SK-N-SH (cell line): ENCODE measurements at regions not wholly inside any gene's neighbourhood (a gene's known extent, or its start where the extent isn't known, plus 50 kb on each side); places are given as distances from the start of the nearest gene placed in this dataset.

Source experiments
- CTCF ChIP-seq: fragments of 200-600 bp; sonication (generic); IDR thresholded peaks from 2 replicates; pipeline ENCODE4 v1.6.1; 2017; ENCODE audit warnings: antibody characterized with exemption, mild to moderate bottlenecking, moderate library complexity
- ELF1 ChIP-seq: IDR thresholded peaks from 2 replicates; pipeline ENCODE4 v1.4.0; 2012
- EP300 ChIP-seq, 2 experiments: IDR thresholded peaks; 2 replicates each; pipeline versions ENCODE4 v1.4.0 to v1.6.1; 2012; ENCODE audit warnings: borderline replicate concordance in 1 of 2, low read depth in 1 of 2, low read length in 1 of 2
- NRF1 ChIP-seq: IDR thresholded peaks from 2 replicates; pipeline ENCODE4 v1.6.1; 2012; ENCODE audit warnings: low read depth, mild to moderate bottlenecking, low read length
- POLR2AphosphoS5 ChIP-seq: IDR thresholded peaks from 2 replicates; pipeline ENCODE4 v1.6.1; 2012; ENCODE audit warnings: low read depth, low read length
- RAD21 ChIP-seq: IDR thresholded peaks from 2 replicates; pipeline ENCODE4 v1.6.1; 2012; ENCODE audit warnings: mild to moderate bottlenecking, low read length
- REST ChIP-seq: IDR thresholded peaks from 2 replicates; pipeline ENCODE4 v1.6.1; 2012; ENCODE audit warnings: mild to moderate bottlenecking, low read depth, low read length, moderate library complexity
- RXRA ChIP-seq: IDR thresholded peaks from 2 replicates; pipeline ENCODE4 v1.4.0; 2012; ENCODE audit warnings: low read depth, mild to moderate bottlenecking, borderline replicate concordance
- TEAD4 ChIP-seq: IDR thresholded peaks from 2 replicates; pipeline ENCODE4 v1.4.0; 2012; ENCODE audit warnings: mild to moderate bottlenecking, borderline replicate concordance; ENCODE audit not compliant: insufficient read depth
- USF1 ChIP-seq: IDR thresholded peaks from 2 replicates; pipeline ENCODE4 v1.4.0; 2012; ENCODE audit warnings: low read depth, borderline replicate concordance
- USF2 ChIP-seq: fragments of 150-350 bp; IDR thresholded peaks from 2 replicates; pipeline ENCODE4 v1.6.1; 2017; ENCODE audit warnings: antibody characterized with exemption, low read length, low read depth, borderline replicate concordance
- YY1 ChIP-seq: IDR thresholded peaks from 2 replicates; pipeline ENCODE4 v1.4.0; 2012; ENCODE audit warnings: low read depth, mild to moderate bottlenecking

DNA sequence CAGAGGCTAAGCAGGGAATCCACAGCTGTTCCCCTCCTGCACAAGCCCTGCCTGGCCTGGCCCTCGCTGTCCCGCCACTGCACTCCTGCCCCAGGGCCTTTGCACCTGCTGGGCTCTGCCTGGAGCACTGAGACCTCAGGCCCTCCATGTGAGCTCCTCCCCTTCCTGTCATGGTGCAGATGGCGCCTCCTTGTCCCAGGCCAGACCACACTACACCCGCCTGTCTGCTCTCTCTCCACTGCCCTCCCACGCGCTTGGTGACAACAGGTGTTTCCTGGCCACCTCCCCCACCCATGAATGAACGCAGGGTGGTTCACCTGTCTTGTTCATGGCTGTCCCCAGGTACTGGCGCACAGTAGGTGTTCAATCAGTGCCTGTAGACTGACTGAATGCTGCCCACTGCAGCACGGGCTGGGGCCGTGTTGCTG is 82.9 kb downstream of the NCOR2 start:
- TF ChIP-seq RXRA (no peak), ELF1 (no peak), CTCF (no peak), USF2 (no peak), YY1 (no peak), USF1 (no peak), EP300 (IDR thresholded peaks at IDR 0.05; ENCODE audit: borderline replicate concordance in 1 of 2, low read depth in 1 of 2, low read length in 1 of 2) (no peak), POLR2AphosphoS5 (no peak), REST (no peak), RAD21 (no peak), TEAD4 (no peak), NRF1 (no peak)
